Stimulated activated CD4-positive, alpha-beta T cell treated with anti-CD3 and anti-CD28 coated beads, Interleukin-1b, Interleukin-23, amount 100 ng/mL, for 48 hours (primary cell): ENCODE measurements at regions not wholly inside any gene's neighbourhood (a gene's known extent, or its start where the extent isn't known, plus 50 kb on each side); places are given as distances from the start of the nearest gene placed in this dataset.
"Not testable (repeated sequence)": the region's sequence is repeated elsewhere in the genome, so short reads cannot be mapped to it uniquely, and the experiment has no call there.

Experiments used
- DNase-seq: peaks from one replicate; pipeline ENCODE4 v3.0.0-alpha.2; 2020

DNA sequence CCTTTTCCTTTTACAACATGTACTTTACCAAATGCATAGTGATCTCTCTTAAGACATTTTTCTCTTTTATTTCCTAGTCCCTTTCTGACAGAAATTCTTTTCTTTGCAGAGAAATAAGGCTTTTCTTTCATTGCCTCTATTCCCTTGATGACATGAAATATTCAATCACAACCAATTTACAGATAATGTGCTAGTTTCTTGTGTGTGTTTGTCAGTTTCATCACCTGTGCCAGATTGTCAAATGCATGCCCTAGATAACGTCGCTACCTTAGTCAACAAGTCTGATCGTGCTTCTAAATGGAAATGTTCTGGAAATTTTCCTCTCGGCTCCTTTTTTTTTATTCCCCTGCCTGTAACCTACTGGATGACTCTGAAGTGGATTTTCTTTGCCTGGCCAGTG is 478.1 kb downstream of the KLF5 start:
- no peak for DNase-seq

DNA sequence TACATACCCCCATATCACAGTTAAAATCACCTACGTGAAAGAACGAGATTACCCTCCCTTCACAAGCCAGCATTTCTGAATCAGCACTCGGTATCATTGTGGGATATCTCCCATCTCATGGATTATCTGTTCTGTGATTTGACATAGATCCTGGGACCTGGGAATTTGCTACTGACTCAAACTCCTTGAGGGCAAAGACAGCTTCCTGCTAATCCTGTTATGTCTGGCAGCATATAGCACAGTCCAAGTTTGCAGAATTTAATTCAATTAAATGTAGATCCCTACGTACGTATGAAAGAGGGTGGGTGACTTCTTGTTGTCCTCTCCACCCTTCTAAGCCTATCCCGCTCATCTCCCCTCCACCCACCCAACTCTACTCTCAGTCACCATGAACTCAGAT is 476.5 kb downstream of the KLF5 start:
- DNase-seq: no peak

DNA sequence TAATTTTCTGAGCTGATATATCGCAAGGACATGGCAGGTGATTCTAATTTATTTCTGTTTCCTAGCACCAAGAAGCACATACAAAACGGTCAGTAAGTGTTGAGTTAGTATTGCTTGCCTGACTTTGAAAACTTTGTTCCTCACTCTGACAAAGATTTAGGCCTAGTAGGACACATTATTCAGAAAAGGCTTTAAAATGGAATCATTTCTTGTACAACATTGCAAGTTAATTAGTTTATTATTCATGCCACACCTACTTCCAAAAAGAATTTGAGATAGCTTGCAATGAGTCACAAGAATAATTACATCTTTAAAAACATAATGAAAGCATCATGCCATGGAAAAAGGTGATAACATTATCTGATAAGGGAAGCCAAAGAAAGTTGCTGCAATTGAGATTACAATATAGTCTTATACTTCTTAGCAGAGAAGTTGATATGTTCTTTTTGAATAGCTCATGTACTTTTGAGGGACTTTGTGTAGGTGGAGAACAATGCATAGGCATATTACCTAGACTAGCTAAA is 474.2 kb downstream of the KLF5 start:
- no peak for DNase-seq

DNA sequence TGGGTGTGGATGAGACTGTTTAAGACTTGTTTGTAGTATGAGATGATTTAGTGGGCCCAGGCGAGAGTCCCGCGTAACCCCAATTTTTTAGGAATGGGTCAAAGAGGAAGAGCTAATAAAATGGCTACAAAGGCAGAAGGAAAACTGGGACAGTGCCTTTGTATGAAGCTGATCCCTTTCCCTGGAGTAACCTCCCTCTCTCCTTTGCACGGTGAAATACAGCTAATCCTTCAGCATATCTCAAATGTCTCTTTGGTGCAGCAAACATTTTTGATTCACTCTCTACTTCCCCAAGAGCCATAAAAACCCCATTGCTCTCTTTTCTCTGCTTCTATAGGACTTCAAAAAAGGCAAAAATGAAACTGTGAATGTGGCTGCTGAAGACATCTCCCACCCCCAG is 473.8 kb downstream of the KLF5 start:
- DNase-seq: no peak

DNA sequence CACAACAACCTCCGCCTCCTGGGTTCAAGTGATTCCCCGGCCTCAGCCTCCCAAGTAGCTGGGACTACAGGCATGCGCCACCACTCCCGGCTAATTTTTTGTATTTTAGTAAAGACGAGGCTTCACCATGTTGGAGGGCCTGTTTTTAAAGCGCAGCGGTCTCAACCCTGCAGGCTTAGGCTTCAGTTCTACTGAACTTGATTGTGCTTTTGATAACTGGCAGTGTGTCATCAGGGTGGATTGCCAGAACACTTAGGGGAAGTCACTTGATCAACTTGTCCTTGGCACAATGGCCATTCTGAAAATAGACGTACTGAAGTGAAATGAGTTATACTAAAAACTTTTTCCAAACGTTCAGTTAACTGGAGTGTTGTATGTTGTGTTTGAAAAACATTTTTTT is 472.2 kb downstream of the KLF5 start:
- no peak for DNase-seq

DNA sequence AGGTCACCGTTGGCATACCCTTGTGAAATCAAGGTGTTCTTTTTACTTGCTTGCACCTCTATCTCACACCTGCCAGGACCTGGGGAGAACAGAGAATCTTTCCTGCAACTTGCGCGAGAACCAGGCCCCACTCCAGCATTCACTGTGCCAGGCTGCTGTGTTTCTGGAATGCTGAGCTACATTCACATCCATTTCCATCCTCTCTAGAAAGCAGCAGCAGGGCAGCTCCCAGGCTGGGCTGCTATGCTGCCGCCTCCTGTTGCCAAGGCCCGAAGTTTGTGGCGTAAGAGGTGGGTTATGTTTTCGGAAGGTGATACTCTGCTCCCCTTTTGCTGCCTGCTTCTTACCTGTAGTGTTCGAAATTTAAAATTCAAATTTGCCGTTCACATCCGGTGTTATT is 464.1 kb downstream of the KLF5 start:
- no peak for DNase-seq

DNA sequence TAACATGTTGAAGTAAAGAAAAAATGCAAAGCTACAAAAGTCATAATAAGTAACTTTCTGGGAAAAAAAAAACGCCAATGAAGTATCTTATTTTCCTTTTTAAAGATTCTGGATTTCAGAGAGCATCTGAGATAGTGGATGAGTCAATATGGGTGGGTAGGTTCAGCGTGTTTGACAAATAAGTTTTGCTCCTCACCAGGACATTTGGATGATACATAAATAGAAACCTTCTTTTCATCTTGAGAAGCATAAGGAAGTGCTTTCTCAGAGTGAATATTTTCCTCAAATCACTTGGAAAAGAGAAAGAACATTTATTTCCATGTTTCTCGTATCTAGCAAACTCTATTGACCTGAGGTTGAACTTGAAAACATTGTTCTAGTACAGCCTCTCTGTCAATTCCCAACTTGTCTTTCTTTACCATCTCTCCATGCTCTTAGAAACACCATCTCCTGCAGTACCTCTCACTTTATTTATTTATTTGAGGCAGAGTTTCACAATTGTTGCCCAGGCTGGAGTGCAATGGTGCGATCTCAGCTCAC is 463.2 kb downstream of the KLF5 start:
- DNase-seq: no peak

DNA sequence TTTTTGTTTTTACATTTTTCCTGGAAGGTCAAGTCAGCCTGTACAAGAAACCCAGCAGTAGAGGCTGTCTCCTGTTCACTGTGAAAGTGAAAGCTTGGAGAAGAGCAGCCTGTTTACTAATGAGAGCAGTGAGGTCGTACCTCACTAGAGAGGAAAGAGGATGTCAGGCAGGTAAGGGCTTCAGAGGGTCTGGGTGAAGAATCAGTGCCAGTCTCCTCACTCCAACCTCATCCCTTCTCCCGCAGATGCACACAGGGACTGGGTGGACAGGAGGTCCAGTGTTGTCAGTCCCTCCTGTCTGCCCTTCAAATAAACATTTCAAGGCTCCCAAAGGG is 462.5 kb downstream of the KLF5 start:
- no peak for DNase-seq

DNA sequence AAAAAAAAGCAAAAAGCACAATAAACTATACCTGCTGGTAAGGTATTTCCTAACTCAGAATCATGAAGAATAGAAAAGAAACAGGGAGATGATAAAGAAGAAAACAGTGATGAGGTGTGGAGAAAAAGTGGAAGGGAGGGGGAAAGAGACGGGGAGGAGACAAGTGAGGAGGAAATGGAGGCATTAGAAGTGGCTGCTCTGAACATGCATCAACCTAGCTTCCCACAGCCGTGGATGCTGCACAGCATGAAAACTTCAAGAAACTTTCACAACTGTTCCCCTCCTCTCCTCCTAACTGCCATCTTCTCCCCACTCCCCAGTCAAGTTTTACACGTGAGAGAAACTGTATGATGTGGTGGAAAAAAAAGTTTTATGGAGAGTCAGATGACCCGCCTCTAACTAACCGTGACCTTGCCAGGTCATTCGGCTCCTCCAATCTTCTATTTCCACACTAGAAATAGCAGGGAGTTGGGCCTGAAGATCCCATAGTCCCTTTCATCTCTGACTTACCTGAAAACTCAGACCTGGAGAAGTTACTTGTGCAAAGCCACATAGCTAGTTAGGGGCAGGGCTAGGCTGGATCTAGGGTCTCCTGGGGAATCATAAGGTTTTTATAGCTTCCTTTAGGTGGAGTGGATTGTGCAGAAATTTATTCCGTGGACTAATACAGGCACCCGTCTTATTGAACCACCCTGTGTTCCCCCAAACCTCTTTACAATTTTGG is 461.9 kb downstream of the KLF5 start:
- no peak for DNase-seq

DNA sequence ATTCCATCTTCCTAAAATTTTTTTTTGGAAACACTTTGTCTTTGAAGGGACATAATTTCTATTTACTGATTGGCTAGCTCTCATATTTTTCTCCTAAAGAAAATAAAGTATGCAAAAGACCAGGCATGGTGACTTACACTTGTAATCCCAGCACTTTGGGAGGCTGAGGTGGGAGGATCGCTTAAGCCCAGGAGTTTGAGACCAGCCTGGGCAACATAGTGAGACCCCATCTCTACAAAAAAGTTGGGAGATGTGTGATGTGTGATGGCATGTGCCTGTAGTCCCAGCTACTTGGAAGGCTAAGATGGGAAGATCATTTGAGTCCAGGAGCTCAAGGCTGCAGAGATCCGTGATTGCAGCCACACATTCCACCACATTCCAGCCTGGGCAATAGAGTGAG is 461.3 kb downstream of the KLF5 start:
- not testable (repeated sequence) for DNase-seq

DNA sequence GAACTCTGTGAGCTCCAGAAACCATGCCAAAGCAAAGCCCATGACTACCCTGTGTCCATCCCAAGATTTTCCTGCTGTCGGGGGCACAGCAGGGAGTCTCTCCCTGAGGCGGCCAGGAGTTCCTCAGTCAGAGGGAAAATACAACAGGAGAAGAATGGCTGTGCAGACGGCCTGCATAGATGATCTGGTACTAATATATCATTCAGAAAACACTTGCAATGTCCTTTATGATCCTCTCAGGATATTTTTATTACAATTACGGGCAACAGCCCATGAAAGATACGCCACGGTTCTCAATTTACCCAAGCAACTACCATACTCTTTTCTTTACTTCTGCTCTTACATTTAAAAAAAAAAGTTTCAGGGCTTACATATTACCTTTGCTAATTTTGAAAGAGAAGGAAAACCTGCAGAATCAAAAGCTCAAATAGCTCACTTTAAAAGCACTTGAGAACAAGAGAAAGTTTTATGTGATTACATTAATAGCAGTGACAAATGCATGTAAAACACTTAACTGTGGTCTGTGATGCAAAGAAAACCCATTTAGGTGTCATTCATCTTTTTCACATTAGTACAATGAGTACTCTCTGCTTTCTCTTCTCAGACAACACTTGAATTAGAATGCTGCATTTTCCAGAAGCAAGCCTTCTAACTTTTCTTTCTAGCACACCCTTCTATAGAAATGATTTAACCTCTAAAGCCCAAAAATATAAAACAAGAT is 460.8 kb downstream of the KLF5 start:
- DNase-seq: no peak

DNA sequence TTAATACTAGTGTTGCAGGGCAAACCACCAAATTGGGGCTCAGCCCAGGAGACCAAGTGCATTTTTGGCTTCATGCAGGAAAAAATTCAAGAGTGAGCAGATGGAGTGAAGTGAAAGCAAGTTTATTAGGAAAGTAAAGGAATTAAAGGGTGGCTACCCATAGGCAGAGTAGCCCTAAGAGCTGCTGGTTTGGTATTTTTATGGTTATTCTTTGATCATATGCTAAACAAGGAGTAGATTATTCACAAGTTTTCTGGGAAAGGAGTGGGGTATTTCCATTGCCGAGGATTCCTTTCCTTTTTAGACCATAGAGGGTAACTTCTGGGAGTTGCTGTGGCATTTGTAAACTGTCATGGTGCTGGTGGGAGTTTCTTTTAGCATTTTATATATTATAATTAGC is 459.0 kb downstream of the KLF5 start:
- no peak for DNase-seq

DNA sequence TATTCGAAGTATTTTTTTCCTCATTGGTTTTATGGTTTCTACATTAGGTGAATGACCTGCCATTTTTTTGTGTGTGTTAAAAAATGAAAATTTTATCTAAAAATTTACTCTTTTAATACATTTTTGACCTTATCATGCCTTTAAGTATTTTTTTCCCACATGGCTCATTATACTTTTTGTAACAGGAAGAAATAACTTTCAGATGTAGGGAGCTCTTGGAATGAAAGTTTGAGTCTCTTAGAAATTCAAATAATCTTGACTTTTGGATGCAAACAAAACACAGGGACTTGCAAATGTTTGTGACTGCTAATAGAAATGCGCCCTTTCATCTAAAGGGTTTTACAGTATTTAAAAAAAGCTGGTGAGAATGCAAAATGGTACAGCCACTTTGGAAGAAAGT is 457.9 kb downstream of the KLF5 start:
- no peak for DNase-seq

DNA sequence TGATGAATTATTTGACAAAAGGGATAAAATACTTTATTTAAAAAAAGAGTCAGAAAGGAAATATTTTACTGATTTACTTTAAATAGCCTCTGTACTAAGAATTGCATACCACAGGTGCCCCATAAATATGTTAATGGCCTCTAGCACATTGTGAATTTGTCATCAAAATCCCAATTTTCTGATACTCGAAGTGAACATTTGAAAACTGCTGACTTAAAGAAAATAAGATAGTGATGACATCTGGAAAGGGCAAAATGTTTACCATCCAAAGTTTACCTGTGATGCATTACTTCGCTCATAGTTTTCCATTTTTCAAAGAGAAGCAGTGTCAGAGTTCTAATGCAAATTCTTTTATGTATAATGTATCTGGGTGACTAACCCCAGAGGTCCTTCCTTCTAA is 455.4 kb downstream of the KLF5 start:
- DNase-seq: no peak

DNA sequence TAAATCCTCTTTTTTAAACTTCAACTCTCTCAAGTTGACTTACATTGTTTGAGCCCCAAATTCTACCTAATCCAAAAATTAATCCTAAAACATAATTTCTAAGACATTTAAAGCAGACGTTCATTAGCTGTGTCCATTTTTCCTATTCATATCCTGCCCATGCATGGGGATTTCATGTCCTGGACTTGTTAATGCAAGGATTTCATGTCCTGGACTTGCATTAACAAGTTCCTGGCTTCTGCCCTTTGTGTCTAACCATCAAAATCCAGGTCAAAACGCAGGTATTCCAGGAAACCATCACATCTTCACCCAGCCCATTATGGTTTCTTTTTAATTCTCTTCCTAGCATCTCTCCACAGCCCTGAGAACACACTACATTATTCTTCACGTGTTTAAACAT is 454.9 kb downstream of the KLF5 start:
- DNase-seq: no peak

DNA sequence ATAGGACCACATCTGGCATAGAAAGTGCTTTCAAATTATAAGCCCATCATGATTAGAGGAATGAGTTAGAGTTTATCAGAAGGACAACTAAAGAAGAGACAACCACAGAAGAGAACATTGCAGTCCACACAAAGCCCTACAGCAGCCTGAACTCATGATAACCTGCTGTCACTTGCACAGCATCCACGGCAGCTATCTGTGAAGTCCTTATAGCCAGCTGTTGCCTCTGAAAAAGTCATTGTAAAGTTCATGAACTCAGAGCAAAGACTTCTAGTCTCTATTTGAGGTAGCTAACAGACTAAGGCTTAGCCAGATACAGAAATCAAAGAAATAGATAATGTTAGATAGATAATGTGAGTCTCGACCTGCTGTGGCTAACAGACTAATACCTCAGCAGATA is 450.0 kb downstream of the KLF5 start:
- no peak for DNase-seq

DNA sequence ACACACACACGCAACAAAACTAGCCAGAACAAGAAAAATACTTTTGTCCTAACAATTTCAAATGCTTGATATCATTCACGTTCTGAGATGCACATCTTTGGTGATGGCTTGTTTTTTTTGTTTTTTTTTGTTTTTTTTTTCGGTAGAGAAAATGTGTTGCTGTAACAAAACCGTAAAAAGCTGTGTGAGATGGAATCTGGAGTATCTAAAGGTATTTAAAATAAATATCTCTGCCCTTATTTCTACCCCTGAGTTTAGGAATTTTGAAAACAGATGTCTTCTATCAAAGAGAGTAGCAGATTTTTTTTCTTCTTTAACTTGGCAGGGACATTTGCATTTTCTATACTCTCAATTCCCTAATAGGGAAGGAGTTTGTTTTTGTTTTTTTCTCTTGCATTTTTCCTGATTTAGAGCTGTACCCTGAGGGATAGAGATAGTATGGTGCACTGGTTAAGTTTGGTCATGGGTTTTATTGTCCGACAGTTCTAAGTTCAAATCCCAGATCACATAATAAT is 446.6 kb downstream of the KLF5 start:
- DNase-seq: no peak

DNA sequence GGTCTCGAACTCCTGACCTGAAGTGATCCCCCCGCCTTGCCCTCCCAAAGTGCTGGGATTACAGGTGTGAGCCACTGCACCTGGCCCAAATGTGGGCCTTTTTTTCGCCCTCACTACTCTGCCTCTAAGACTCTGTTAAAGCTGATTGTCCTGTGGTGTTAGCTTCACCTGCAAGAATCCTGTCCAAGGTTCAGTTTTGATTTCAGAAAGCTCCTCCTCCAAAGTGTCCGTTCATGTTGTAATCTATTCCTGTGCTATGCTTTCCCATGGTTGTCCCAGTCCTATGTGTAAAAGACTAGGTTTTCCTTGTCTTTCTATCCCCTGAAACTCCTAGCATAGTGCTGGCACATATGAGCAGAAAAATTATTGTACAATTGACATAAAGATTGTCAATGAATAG is 440.9 kb downstream of the KLF5 start:
- DNase-seq: no peak

DNA sequence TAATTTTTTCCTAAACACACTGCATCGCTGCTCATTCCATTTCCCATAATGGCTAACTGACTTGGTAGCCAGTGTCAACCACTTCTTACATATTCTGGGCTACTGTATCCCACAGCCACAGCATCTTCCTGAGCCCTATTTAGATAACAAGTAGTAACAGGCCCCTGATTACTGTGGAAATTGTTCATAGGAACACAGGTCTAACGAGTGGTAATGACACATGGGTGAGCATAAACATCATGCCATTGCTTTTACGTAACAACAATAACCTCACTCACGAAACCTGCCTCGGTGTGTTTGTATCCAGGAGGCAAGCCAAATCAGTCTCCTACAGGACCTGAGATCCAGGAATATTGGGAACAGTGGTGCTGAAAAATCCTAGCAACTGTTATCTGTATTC is 438.6 kb downstream of the KLF5 start:
- DNase-seq: no peak

DNA sequence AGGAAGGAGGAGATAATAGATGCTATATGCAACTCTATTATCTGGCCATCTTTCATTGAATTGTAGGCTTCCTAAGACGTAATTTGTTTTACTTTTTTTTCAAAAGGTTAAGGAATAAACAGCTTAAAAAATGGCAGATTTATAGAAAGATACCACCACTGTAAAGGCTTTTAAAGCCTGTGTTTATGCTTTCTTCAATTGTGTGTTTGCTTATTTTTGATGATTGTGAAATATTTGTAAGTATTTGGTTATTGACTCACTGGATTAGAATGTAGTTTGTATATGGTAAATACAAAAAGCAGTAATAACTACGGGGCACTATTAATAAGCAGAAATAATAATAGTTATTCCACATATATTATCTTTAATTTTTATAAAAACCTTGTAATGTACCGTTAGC is 437.9 kb downstream of the KLF5 start:
- DNase-seq: no peak

DNA sequence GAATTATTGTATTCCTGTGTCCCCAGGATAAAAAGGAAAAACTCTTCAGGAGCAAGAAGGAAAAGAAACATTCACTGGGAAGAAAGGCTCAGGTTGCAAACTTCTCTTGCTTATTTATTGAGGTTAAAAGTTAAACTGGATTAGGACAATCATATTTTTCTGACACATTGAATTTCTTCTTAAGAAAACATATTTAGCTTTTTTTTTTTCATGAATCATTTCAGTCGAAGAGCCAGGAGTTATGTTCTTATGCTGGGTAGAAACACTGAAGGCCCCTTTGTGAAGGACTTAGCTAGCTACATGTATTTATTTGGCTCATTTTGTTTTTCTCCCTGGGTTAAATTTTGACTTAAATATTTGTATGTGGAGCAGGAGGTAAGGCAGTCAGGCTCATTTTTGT is 434.0 kb downstream of the KLF5 start:
- DNase-seq: no peak

DNA sequence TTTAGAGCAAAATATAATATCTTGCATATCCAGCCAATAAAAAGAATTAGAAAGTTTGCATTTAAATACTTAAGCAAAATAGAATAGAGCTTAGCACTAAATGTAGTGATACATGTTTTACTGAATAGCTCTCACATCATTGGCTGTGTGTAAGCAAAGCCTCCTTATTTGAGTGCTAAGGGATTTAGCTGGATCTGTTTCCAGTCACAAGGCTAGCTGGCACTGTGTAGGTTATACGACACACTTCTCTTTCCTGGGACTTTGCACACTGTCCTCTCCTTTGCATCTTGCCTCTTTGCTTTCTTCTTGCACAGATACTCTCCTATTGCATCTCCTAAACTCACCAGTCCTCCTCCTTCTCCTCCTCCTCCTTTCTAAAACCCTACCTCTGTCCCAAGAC is 423.8 kb downstream of the KLF5 start:
- DNase-seq: no peak

DNA sequence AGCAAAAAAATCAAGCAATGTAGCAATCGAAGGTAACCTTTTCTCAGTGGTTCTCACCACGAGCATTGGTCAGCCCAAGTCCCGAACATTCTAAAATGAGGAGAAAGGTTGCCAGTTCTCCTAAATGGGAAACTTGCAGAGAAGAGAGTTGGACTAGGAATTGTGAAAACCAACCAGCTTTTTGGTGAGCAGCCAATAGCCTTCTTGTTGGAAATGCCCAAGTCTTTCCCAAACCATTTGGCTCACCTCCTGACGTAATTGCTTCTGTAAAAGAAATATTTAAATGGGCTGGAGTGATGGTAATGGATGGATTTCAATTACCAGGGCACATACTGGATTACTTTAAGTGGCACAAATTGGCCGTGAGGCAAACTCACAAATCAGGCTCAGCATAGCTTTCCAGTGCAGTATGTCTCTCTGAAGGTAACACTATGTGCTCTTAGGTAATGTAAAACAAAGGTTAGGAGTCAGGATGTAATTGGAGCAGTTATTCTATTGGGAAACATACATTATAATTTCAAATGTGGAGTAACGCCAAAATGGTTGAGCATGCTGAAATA is 423.2 kb downstream of the KLF5 start:
- no peak for DNase-seq
